ENCODE measurements at regions not wholly inside any gene's neighbourhood (a gene's known extent, or its start where the extent isn't known, plus 50 kb on each side); places are given as distances from the start of the nearest gene placed in this dataset.
"Not testable (repeated sequence)": the region's sequence is repeated elsewhere in the genome, so short reads cannot be mapped to it uniquely, and the experiment has no call there.

DNA sequence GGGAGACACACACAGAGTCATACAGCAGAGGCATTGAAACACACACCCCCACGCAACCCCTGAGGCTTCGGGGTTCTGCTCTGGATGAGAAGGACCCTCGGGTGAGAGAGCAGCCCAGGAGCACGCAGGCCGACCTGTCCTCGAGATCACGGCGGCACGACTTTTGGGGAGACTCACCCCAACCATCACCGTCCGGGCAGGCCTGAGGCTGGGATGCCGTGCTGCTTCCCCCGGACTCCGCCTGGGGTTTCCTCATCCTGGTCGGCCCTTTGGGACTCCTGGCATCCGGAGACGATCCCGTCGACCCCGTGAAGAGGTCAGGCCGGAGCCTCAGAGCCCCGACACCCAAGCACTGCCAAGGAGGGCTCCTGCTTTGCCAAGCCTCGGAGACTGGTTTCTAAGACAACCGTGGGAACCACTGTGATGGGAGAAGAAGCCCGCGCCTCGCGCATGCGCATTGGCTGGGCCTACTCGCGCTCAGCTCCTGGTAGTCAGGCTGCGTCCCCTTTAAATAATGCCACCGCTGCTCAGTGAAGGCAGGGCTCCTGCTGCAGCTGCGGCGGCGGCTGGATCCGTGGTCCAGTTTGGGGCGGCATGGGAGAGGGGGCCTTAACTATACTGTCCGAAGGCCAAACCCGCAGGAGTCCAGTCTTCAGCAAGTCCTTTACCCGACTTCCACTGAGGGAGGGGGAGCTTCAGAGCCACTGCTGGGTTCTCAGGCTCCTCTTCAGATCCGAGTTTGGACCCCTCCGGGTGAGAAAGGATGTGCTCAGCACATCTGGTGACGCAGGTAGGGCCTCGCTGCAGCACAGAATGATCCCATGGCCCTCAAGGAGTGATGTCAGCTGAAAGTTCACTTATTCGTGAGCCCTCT lies 171.4 kb upstream of the ZNF337 start:
- H3K4me1 ChIP-seq (ENCODE audit: control insufficient read depth, insufficient read depth, low read length), result peaks cover 13% of the 10 kb centered on the region
- H3K4me2 ChIP-seq (ENCODE audit: low read length), result peak overlapping the region; percentile 98
- peak overlapping the region; percentile 73 for H3K4me3 ChIP-seq (ENCODE audit: low read length)
- H3K27me3 ChIP-seq (ENCODE audit: control insufficient read depth, insufficient read depth, low read length), result peaks cover 13% of the 10 kb centered on the region
- H3K36me3 ChIP-seq (ENCODE audit: insufficient read depth, low read length), result no peaks in the 10 kb centered on the region
- peak overlapping the region; percentile 45 for H3K9ac ChIP-seq (ENCODE audit: low read depth, low read length)
- H3K9me3 ChIP-seq (replicated peaks; ENCODE audit: low read length), result no peaks in the 10 kb centered on the region

DNA sequence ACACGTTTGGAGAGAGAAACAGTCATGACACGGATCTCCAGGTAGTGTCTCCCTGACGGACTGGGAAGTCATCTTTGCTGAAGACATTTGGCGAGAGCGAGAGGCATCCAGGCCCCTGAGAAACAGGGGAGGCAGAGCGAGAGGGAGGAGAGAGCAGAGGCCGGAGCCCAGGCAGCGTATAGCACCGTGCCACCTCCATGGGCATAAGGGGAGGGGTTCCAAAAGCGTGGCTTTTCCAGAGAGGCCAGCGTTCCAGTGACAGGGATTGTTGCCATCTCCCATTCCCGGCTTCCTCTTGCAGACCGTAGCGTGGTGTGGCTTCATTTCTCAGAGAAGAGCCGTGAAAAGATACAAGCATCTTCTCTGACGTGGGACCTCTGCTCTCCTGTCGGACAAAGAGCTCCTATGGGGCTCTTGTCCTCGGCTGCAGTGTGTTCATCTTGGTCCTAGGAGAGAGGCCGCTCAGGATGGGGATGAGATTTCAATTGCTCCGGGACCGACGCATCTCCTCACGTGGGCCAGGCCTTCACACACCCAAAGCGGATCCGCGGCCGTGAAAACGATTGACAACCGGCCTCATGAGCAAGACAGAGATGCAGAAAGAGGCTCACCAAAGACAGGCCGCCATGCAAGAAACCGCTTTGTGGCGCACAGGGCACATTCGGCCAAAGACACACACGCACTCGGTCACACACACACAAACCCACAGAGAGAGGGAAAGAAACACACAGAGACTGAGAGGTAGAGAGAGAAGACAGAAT lies 170.5 kb upstream of the ZNF337 start:
- Histone ChIP-seq H3K27me3 (ENCODE audit: control insufficient read depth, insufficient read depth, low read length) (peaks cover 17% of the 10 kb centered on the region), H3K4me1 (ENCODE audit: control insufficient read depth, insufficient read depth, low read length) (peaks cover 21% of the 10 kb centered on the region)
- not testable (repeated sequence) for H3K9me3 ChIP-seq (replicated peaks; ENCODE audit: low read length); H3K36me3 ChIP-seq (ENCODE audit: insufficient read depth, low read length); H3K4me3 ChIP-seq (ENCODE audit: low read length); H3K4me2 ChIP-seq (ENCODE audit: low read length); H3K9ac ChIP-seq (ENCODE audit: low read depth, low read length)

DNA sequence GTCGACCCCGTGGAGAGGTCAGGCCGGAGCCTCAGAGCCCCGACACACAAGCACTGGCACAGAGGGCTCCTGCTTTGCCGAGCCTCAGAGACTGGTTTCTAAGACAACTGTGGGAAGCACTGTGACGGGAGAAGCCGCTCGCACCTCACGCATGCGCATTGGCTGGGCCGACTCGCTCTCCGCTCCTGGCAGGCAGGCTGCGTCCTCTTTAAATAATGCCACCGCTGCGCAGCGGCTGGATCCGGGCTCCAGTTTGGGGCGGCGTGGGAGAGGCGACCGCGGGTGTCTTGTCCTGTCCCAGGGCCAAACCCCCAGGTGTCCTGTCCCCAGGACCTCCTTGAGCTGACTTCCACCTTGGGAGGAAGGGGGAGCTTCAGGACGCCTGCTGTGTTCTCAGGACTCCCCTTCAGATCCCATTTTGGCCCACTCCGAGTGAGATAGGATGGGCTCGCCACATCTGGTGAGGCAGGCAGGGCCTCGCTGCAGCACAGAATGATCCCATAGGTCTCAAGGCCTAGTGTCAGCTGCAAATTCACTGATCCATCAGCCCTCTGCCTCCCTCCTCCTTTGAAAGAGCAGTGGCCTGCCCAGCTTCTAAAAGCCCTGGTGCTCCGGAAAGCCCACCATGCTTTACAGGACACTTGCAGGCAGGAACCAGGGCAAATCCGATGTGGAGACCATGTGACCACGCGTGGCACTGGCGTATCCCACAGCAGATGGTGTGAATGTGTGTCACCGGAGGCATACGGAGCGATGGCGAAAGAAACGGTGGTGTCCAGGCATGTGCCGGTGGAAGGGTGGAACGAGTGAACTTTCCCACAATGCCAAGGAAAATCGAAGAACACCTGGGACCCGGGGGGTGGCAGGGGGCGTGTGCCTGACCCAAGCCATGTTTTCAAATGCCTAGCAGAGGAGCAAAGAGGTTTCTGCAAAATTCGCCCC lies 169.3 kb upstream of the ZNF337 start:
- H3K9me3 ChIP-seq (replicated peaks; ENCODE audit: low read length), result no peaks in the 10 kb centered on the region
- peak overlapping the region; percentile 98 for H3K4me2 ChIP-seq (ENCODE audit: low read length)
- peak overlapping the region; percentile 64 for H3K9ac ChIP-seq (ENCODE audit: low read depth, low read length)
- H3K4me1 ChIP-seq (ENCODE audit: control insufficient read depth, insufficient read depth, low read length), result peaks cover 30% of the 10 kb centered on the region
- H3K4me3 ChIP-seq (ENCODE audit: low read length), result peak overlapping the region; percentile 71
- H3K27me3 ChIP-seq (ENCODE audit: control insufficient read depth, insufficient read depth, low read length), result peaks cover 22% of the 10 kb centered on the region
- H3K36me3 ChIP-seq (ENCODE audit: insufficient read depth, low read length), result no peaks in the 10 kb centered on the region

DNA sequence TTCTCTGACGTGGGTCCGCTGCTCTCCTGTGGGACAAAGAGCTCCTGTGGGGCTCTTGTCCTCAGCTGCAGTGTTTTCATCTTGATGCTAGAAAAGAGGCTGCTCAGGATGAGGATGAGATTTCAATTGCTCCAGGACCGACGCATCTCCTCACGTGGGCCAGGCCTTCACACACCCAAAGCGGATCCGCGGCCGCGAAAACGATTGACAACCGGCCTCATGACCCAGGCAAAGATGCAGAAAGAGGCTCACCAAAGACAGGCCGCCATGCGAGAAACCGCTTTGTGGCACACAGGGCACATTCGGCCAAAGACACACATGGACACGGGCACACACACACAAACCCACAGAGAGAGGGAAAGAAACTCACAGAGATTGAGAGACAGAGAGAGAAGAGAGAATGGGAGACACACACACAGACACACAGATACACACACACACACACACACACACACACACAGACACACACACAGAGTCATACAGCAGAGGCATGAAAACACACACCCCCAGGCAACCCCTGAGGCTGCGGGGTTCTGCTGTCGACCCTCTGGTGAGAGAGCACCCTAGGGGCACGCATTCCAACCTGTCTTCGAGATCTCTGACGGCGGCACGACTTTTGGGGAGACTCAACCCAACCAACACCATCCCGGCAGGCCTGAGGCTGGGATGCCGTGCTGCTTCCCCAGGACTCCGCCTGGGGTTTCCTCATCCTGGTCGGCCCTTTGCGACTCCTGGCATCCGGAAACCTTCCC lies 168.5 kb upstream of the ZNF337 start:
- H3K36me3 ChIP-seq (ENCODE audit: insufficient read depth, low read length); H3K9me3 ChIP-seq (replicated peaks; ENCODE audit: low read length): not testable (repeated sequence)
- Histone ChIP-seq H3K4me2 (ENCODE audit: low read length) (peak overlapping the region; percentile 98), H3K4me1 (ENCODE audit: control insufficient read depth, insufficient read depth, low read length) (peaks cover 34% of the 10 kb centered on the region), H3K4me3 (ENCODE audit: low read length) (peak overlapping the region; percentile 71), H3K27me3 (ENCODE audit: control insufficient read depth, insufficient read depth, low read length) (peaks cover 31% of the 10 kb centered on the region), H3K9ac (ENCODE audit: low read depth, low read length) (peak overlapping the region; percentile 64)

DNA sequence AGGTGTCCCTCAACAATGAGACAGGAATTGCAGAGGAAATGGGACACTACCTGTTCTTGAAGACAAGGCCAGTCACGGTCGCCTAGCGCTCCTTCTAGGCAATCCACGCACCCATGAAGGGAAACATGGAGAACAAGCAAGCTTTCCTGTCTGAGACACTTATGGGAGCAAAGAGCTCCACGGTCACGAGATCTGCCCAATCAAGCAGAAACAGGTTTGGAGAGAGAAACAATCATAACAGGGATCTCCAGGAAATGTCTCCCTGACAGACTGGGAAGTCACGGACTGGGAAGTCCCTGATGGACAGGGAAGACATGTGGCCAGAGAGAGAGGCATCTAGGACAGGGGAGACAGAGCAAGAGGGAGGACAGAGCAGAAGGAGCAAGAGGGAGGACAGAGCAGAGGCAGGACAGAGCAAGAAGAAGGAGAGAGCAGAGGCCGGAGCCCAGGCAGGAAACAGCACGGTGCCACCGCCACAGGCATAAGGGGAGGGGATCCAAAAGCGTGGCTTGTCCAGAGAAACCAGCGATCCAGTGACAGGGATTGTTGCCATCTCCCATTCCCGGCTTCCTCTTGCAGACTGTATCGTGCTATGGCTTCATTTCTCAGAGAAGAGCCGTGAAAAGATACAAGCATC lies 167.8 kb upstream of the ZNF337 start:
- no peak overlapping the region for H3K9ac ChIP-seq (ENCODE audit: low read depth, low read length)
- H3K27me3 ChIP-seq (ENCODE audit: control insufficient read depth, insufficient read depth, low read length), result peaks cover 38% of the 10 kb centered on the region
- H3K36me3 ChIP-seq (ENCODE audit: insufficient read depth, low read length), result no peaks in the 10 kb centered on the region
- no peak overlapping the region for H3K4me3 ChIP-seq (ENCODE audit: low read length)
- no peak overlapping the region for H3K4me2 ChIP-seq (ENCODE audit: low read length)
- peaks cover 39% of the 10 kb centered on the region for H3K4me1 ChIP-seq (ENCODE audit: control insufficient read depth, insufficient read depth, low read length)
- H3K9me3 ChIP-seq (replicated peaks; ENCODE audit: low read length), result no peaks in the 10 kb centered on the region

DNA sequence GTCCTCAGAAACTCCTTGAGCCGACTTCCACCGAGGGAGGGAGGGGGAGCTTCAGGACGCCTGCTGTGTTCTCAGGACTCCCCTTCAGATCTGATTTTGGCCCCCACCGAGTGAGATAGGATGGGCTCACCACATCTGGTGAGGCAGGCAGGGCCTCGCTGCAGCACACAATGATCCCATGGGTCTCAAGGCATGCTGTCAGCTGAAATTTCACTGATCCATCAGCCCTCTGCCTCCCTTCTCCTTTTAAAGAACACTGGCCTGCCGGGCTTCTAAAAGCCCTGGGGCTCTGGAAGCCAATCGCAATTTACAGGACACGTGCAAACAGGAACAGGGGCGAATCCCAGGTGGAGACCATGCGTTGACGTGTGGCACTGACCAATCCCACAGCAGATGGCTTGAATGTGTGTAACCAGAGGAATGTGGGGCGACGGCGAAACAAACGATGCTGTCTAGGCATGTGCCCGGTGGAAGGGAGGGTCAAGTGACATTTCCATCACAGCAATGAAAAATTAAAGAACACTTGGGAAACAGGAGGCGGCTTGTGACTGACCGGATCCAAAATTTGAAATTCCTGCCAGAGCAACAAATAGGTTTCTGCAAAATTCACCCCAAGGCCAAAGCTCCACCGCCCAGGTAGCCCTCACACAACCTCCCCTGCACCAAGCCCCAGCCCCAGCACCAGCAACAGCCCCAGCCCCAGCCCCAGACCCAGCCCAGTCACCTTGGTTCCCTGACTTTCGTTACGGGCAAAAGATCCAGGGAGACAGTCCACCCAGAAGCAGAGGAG lies 167.1 kb upstream of the ZNF337 start:
- H3K9ac ChIP-seq (ENCODE audit: low read depth, low read length), result peak overlapping the region; percentile 36
- H3K4me3 ChIP-seq (ENCODE audit: low read length), result peak overlapping the region; percentile 63
- H3K27me3 ChIP-seq (ENCODE audit: control insufficient read depth, insufficient read depth, low read length), result peaks cover 40% of the 10 kb centered on the region
- no peaks in the 10 kb centered on the region for H3K36me3 ChIP-seq (ENCODE audit: insufficient read depth, low read length)
- H3K9me3 ChIP-seq (replicated peaks; ENCODE audit: low read length), result no peaks in the 10 kb centered on the region
- peak overlapping the region; percentile 76 for H3K4me2 ChIP-seq (ENCODE audit: low read length)
- H3K4me1 ChIP-seq (ENCODE audit: control insufficient read depth, insufficient read depth, low read length), result peaks cover 39% of the 10 kb centered on the region

DNA sequence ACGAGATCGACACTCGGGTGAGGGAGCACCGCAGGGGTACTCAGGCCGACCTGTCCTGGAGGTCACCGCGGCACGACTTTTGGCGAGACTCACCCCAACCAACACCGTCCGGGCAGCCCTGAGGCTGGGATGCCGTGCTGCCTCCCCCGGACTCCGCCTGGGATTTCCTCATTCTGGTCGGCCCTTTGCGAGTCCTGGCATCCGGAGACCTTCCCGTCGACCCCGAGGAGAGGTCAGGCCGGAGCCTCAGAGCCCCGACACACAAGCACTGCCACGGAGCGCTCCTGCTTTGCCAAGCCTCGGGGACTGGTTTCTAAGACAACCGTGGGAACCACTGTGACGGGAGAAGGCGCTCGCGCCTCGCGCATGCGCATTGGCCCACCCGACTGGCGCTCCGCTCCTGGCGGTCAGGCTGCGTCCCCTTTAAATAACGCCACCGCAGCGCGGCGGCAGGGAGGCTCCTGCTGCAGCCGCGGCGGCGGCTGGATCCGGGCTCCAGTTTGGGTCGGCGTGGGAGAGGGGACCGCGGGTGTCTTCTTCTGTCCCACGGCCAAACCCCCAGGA lies 166.4 kb upstream of the ZNF337 start:
- Histone ChIP-seq H3K4me3 (ENCODE audit: low read length) (peak overlapping the region; percentile 63), H3K4me2 (ENCODE audit: low read length) (peak overlapping the region; percentile 76), H3K4me1 (ENCODE audit: control insufficient read depth, insufficient read depth, low read length) (peaks cover 39% of the 10 kb centered on the region), H3K9ac (ENCODE audit: low read depth, low read length) (peak overlapping the region; percentile 36), H3K27me3 (ENCODE audit: control insufficient read depth, insufficient read depth, low read length) (peaks cover 43% of the 10 kb centered on the region)
- H3K36me3 ChIP-seq (ENCODE audit: insufficient read depth, low read length); H3K9me3 ChIP-seq (replicated peaks; ENCODE audit: low read length): not testable (repeated sequence)

DNA sequence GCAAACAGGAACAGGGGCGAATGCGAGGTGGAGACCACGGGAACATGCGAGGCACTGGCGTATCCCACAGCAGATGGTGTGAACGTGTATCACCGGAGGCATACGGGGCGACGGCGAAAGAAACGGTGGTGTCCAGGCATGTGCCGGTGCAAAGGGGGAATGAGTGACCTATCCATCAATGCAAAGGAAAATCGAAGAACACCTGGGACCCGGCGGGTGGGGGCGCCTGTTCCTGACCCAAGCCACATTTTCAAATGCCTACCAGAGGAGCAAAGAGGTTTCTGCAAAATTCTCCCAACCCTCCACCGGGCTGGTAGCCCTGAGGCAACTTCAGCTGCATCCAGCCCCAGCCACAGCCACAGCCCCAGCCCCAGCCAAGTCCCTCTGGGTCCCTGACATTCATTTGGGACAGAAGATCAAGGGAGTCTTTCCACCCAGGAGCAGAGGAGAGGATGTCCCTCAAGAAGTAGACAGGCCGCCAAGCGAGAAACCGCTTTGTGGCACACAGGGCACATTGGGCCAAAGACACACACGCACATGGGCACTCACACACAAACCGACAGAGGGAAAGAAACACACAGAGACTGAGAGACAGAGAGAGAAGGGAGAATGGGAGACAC lies 164.0 kb upstream of the ZNF337 start:
- H3K9ac ChIP-seq (ENCODE audit: low read depth, low read length), result no peak overlapping the region
- H3K9me3 ChIP-seq (replicated peaks; ENCODE audit: low read length), result no peaks in the 10 kb centered on the region
- H3K4me1 ChIP-seq (ENCODE audit: control insufficient read depth, insufficient read depth, low read length), result peaks cover 34% of the 10 kb centered on the region
- peaks cover 40% of the 10 kb centered on the region for H3K27me3 ChIP-seq (ENCODE audit: control insufficient read depth, insufficient read depth, low read length)
- no peak overlapping the region for H3K4me3 ChIP-seq (ENCODE audit: low read length)
- peak overlapping the region; percentile 96 for H3K4me2 ChIP-seq (ENCODE audit: low read length)
- no peaks in the 10 kb centered on the region for H3K36me3 ChIP-seq (ENCODE audit: insufficient read depth, low read length)

DNA sequence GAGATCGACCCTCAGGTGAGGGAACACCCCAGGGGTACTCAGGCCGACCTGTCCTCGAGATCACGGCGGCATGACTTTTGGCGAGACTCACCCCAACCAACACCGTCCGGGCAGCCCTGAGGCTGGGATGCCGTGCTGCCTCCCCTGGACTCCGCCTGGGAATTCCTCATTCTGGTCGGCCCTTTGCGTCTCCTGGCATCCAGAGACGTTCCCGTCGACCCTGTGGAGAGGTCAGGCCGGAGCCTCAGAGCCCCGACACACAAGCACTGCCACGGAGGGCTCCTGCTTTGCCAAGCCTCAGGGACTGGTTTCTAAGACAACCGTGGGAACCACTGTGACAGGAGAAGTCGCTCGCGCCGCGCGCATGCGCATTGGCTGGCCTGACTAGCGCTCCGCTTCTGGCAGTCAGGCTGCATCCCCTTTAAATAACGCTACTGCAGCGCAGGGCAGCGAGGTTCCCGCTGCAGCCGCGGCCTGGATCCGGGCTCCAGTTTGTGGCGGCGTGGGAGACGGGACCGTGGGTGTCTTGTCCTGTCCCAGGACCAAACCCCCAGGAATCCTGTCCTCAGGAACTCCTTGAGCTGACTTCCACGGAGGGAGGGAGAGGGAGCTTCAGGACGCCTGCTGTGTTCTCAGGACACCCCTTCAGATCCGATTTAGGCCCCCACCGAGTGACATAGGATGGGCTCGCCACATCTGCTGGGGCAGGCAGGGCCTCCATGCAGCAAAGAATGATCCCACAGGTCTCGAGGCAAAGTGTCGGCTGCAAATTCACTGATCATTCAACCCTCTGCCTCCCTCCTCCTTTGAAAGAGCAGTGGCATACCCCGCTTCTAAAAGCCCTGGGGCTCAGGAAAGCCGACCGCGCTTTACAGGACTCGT lies 163.2 kb upstream of the ZNF337 start:
- Histone ChIP-seq H3K4me2 (ENCODE audit: low read length) (peak overlapping the region; percentile 74), H3K4me3 (ENCODE audit: low read length) (peak overlapping the region; percentile 48), H3K9ac (ENCODE audit: low read depth, low read length) (no peak overlapping the region), H3K36me3 (ENCODE audit: insufficient read depth, low read length) (no peaks in the 10 kb centered on the region), H3K27me3 (ENCODE audit: control insufficient read depth, insufficient read depth, low read length) (peaks cover 40% of the 10 kb centered on the region), H3K4me1 (ENCODE audit: control insufficient read depth, insufficient read depth, low read length) (peaks cover 30% of the 10 kb centered on the region), H3K9me3 (replicated peaks; ENCODE audit: low read length) (no peaks in the 10 kb centered on the region)

All from skeletal muscle satellite cell (primary cell).